Choroid plexus epithelial cell (primary cell): ENCODE measurements at regions not wholly inside any gene's neighbourhood (a gene's known extent, or its start where the extent isn't known, plus 50 kb on each side); places are given as distances from the start of the nearest gene placed in this dataset.
"Not testable (repeated sequence)": the region's sequence is repeated elsewhere in the genome, so short reads cannot be mapped to it uniquely, and the experiment has no call there.

ENCODE experiments used
- DNase-seq: peaks from one replicate; pipeline ENCODE4 v3.0.0-alpha.2; 2010; ENCODE audit warnings: low read depth
- H3K4me3 ChIP-seq: 2 replicates; pipeline ENCODE4 v1.5.1; 2011; ENCODE audit warnings: low read depth, mild to moderate bottlenecking, control low read depth, low read length, moderate library complexity

GRCh38 chr9:61330342-61331092, 140.7 kb downstream of the SPATA31A7 start:
- H3K4me3 ChIP-seq = peak overlapping the region; percentile 45
- not testable (repeated sequence) for DNase-seq

GRCh38 chr9:61356936-61357335, 167.1 kb downstream of the SPATA31A7 start:
- not testable (repeated sequence) for DNase-seq, H3K4me3 ChIP-seq

GRCh38 chr9:61374390-61374789, 184.6 kb downstream of the SPATA31A7 start:
- H3K4me3 ChIP-seq, DNase-seq: not testable (repeated sequence)

- DNase-seq, H3K4me3 ChIP-seq: not testable (repeated sequence)
These were observed 186.3 kb downstream of the SPATA31A7 start for GRCh38 chr9:61376159-61376558.

- not testable (repeated sequence) for H3K4me3 ChIP-seq, DNase-seq
These were observed 196.4 kb downstream of the SPATA31A7 start for GRCh38 chr9:61386035-61386815.

- not testable (repeated sequence) for DNase-seq, H3K4me3 ChIP-seq
These were observed 196.9 kb downstream of the SPATA31A7 start for GRCh38 chr9:61386816-61387102.

GRCh38 chr9:61402692-61403091, 212.9 kb downstream of the SPATA31A7 start:
- not testable (repeated sequence) for DNase-seq

GRCh38 chr9:61411933-61412605, 222.2 kb downstream of the SPATA31A7 start:
- not testable (repeated sequence) for DNase-seq, H3K4me3 ChIP-seq

More at GRCh38 chr9:61402692-61403091, 212.9 kb downstream of the SPATA31A7 start:
- H3K4me3 ChIP-seq = not testable (repeated sequence)

GRCh38 chr9:61412738-61413137, 222.9 kb downstream of the SPATA31A7 start:
- DNase-seq, H3K4me3 ChIP-seq: not testable (repeated sequence)

GRCh38 chr9:61418174-61418573, 228.3 kb downstream of the SPATA31A7 start:
- not testable (repeated sequence) for DNase-seq, H3K4me3 ChIP-seq

GRCh38 chr9:61420267-61420958, 230.6 kb downstream of the SPATA31A7 start:
- H3K4me3 ChIP-seq = not testable (repeated sequence)

GRCh38 chr9:61447189-61447588, 257.4 kb downstream of the SPATA31A7 start:
- DNase-seq, H3K4me3 ChIP-seq: not testable (repeated sequence)

More at GRCh38 chr9:61420267-61420958, 230.6 kb downstream of the SPATA31A7 start:
- not testable (repeated sequence) for DNase-seq

GRCh38 chr9:61460860-61461259, 271.0 kb downstream of the SPATA31A7 start:
- not testable (repeated sequence) for H3K4me3 ChIP-seq, DNase-seq
